HG02571 (cell line): ENCODE measurements at regions not wholly inside any gene's neighbourhood (a gene's known extent, or its start where the extent isn't known, plus 50 kb on each side); places are given as distances from the start of the nearest gene placed in this dataset.

Experiments
- ATAC-seq: cut with Tn5 transposase; IDR thresholded peaks from one replicate; pipeline ENCODE4 v1.9.1; 2021; ENCODE audit warnings: mild to moderate bottlenecking, moderate library complexity; ENCODE audit not compliant: unreplicated experiment

- no peak for ATAC-seq
Observed at GRCh38 chr13:75061909-75062308, 420.1 kb downstream of the TBC1D4 start.

- ATAC-seq, result no peak
Observed at GRCh38 chr13:75055296-75055695, 426.7 kb downstream of the TBC1D4 start.

DNA sequence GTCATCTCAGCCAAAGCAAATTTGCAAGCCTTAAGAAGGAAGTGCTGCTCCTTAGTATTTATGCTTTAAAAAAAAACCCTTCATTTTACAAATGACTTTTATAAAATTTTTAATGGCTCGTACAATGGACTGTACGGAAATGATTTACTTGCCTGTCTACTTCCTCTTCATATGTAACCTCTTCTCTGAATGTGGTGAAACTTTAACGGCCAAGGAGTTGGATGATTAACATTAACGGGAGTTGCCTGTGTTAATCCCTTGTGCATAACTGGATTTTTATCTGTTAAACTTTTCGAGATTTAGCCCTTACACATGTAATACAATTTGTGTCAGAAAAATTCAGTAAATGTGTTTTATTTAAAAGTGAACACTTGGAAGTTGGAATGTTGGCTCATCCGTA lies 429.4 kb downstream of the TBC1D4 start:
- no peak for ATAC-seq

GRCh38 chr13:75050419-75051046 lies 431.4 kb downstream of the TBC1D4 start:
- no peak for ATAC-seq

DNA sequence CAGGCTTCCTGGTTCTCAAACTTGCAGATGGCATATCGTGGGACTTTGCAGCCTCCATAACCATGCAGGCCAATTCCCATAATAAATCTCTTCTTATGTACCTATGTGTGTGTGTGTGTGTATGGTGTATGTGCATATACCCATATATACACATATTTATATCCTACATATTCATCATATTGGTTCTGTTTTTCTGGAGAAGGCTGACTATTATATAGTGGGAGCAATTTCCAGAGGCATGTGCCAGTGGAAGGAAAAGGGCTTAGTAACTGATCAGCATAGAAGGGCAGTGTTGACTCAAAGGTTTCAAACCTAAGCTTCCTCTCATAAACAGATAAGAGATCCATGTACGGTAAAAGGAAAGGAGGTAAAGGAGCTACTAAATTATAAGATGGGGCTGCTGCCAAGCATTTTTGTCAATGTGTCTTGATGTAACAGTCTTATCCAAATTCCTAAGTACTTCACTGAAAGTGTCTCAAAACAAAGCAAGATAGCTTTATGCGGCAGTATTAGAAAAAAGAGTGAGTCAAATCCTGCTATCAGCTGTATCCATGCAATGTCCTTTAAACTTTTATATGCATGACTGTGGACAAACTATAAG lies 432.1 kb downstream of the TBC1D4 start:
- ATAC-seq, result no peak

GRCh38 chr13:75042807-75043206 lies 439.2 kb downstream of the TBC1D4 start:
- ATAC-seq, result no peak

GRCh38 chr13:75038393-75039113 lies 443.4 kb downstream of the TBC1D4 start:
- no peak for ATAC-seq

DNA sequence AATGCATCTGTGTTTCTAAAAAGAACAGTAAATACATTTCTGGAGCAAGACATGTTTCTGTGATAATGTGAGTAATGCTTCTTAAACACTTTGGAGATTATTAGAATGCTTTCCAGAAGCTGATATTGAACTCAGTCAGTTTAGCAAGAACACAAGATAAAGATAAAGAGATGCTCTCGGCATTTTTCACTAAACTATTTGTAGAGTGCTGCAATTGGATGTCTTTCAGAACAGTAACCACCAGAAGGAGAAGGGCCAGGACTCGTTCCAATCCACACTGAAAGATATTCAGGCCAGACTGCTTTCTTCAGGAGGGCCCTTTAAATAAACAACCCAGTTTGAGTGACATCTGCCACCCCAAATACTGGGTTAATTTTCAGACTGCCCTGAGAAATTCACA lies 456.0 kb downstream of the TBC1D4 start:
- ATAC-seq, result no peak

DNA sequence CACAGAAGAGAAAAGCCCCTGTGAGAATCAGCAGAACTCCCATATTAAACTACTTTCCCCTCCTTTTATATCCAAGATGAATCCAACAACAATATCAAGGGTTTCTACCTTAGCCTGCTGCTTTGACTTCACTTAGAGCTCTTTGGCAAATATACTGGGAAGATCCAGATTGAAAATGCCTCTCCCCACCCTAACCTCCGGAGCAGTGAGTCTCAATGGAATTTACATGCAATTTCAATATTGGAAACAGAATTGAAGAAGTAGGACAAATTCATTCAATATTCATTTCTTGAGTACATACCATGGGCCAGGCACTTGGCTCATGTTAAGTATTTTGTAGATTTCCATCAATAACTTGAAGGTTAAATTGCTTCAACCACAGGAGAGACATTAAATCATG lies 457.4 kb downstream of the TBC1D4 start:
- no peak for ATAC-seq

GRCh38 chr13:75023609-75024008 lies 458.4 kb downstream of the TBC1D4 start:
- ATAC-seq, result no peak

- ATAC-seq, result no peak
Observed at GRCh38 chr13:75021151-75021550, 460.8 kb downstream of the TBC1D4 start.

- no peak for ATAC-seq
Observed at GRCh38 chr13:75016225-75016624, 465.7 kb downstream of the TBC1D4 start.

- ATAC-seq, result no peak
Observed at GRCh38 chr13:75013818-75014217, 468.2 kb downstream of the TBC1D4 start.

DNA sequence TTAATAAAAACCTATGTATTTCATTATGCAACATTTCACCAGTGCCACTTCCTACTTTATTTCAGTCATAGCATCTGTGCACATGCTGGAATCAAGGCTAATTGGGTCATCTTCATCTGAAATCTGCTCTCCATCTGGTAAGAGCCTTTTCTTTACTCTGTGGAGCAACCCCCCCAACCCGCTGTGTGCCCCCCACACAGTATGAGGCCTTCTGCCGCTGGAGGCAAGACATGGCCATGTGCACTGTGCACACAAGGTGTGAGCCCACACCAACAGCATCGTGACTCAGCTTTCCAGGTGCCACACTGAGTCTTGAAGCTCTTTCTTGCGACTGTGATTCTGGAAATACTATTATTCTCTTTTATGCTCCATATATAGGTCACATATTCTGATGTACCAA lies 471.0 kb downstream of the TBC1D4 start:
- ATAC-seq, result no peak

DNA sequence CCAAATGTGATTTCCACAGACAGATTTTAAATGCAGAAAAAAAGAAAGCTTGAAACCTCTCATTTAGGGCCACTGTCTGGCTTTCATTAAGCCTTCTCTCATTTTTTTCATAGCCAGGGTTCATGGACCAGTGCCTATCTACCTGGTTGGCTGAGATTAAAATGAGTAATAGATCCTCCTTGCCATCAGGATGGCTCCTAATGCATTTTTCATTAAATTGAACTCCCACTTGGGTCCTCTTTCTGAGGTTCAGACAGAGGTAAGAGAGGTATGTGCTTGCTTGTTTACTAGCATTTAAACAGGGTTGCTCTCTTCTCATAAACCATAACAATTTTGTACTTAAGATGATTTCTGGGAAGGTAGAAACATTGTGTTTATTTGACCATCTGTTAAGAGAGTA lies 473.0 kb downstream of the TBC1D4 start:
- ATAC-seq, result no peak

DNA sequence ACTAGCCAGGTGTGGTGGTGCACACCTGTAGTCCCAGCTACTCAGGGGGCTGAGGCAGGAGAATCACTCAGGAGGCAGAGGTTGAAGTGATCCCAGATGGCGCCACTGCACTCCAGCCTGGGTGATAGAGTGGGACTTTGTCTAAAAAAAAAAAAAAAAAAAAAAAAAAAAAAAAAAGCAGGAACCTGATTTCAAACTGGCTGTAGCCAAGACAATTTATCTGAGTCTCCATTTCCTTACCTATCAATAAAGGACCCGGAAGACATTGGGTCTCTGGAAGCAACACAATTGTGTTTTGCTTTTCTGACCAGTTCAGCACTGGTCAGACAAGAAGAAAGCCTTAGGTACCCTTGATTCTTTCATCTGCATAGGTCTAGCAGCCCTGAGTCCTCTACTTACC lies 491.0 kb downstream of the TBC1D4 start:
- no peak for ATAC-seq

DNA sequence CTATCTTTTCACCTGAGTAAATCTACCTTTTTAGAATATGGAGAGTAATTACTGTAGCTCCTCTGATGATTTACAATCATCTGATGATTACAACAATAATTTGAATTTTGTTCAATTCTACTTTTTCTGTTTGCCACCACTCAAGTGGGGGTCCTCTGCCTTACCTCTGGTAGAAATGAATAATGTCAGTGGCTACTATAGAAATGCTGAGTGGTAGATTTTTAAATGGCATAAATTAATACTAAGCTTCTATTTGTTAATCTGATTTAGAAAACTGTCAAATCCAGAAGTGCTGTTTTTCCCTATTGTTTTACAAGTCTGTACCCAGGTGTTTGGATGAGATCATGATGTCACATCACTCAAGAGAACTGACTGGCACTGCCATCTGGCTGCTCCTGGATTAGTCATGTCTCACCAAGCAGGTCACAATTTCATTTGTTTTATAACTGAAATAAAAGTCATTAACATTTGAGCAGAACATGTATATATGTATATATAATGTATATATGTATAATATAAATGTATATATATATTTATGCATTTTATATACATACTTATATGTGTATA lies 494.8 kb downstream of the TBC1D4 start:
- ATAC-seq, result no peak

- no peak for ATAC-seq
Observed at GRCh38 chr13:74986609-74987008, 495.4 kb downstream of the TBC1D4 start.

DNA sequence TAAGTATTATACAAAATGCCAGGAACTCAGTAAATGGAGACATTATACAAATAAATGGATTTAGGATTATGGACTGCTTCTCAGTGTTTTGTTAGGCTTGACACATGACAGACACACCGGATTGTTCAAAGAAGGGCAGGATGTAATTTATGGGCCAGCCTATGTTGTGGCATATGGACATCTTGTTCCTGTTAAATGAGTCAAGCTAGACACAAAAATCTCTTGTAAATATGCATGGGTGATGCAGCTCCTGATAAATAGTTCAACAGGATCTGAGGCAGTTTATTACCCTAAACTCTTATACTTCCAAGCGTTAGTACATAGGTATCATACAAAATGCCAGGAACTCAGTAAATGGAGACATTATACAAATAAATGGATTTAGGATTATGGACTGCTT lies 502.3 kb downstream of the TBC1D4 start:
- ATAC-seq, result no peak

- no peak for ATAC-seq
Observed at GRCh38 chr13:74978591-74978990, 503.4 kb downstream of the TBC1D4 start.

GRCh38 chr13:74977498-74977897 lies 504.5 kb downstream of the TBC1D4 start:
- no peak for ATAC-seq

DNA sequence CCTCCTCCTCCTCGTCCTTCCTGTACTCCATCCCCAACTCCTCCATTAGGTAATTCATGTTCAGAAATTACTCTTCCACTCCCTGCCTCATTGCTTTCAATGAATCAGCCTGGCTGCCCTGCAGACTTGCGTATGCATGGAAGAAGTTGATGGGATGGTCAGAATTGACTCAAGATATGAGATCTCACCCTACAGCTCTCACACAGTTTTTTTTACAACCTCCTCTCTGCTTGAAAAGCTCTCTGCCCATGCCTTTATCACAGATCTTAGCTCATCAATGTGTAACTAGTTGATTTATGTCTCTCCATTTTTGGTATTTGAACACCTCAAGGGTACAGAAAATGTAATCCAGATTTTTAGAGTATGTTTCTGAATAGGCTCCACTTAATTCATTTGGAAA lies 506.9 kb downstream of the TBC1D4 start:
- ATAC-seq, result no peak
